ENCODE measurements at regions not wholly inside any gene's neighbourhood (a gene's known extent, or its start where the extent isn't known, plus 50 kb on each side); places are given as distances from the start of the nearest gene placed in this dataset.

- in situ Hi-C loops (cut with MboI) (no loop called here), intact Hi-C loops (cut with micrococcal nuclease; ENCODE audit: unreplicated experiment) (no loop called here)
- Histone ChIP-seq H3K79me2 (ENCODE audit: control insufficient read depth, insufficient read depth, low read length) (no peaks in the 10 kb centered on the region), H3K9ac (ENCODE audit: control insufficient read depth, insufficient read depth, low read length) (no peak overlapping the region), H3K4me3 (no peak overlapping the region), H4K20me1 (ENCODE audit: control insufficient read depth, insufficient read depth) (no peaks in the 10 kb centered on the region), H3K9me3 (replicated peaks; ENCODE audit: control insufficient read depth, insufficient read depth, low read length) (no peaks in the 10 kb centered on the region), H2AFZ (ENCODE audit: control insufficient read depth, low read depth, low read length) (no peak overlapping the region), H3K4me2 (ENCODE audit: control insufficient read depth, insufficient read depth) (no peak overlapping the region), H3K27ac (ENCODE audit: control insufficient read depth, insufficient read depth) (no peak overlapping the region), H3K4me1 (ENCODE audit: control insufficient read depth, insufficient read depth, low read length) (no peaks in the 10 kb centered on the region), H3K27me3 (replicated peaks in 1 of 2; ENCODE audit: control insufficient read depth in 2 of 2, insufficient read depth in 2 of 2, low read length in 1 of 2) (no peaks in the 10 kb centered on the region), H3K36me3 (ENCODE audit: control insufficient read depth in 2 of 2, insufficient read depth in 2 of 2, low read length in 1 of 2) (no peaks in the 10 kb centered on the region)
- WGBS (ENCODE audit: insufficient coverage, insufficient replicate concordance, low lambda C conversion rate, missing lambda C conversion rate) = 100% methylated on average over 2 of the region's 2 CpGs
- TF ChIP-seq WRNIP1 (IDR thresholded peaks at IDR 0.05; ENCODE audit: borderline replicate concordance, low read depth, low read length) (no peak), PKNOX1 (IDR thresholded peaks at IDR 0.05) (no peak), ESRRA (IDR thresholded peaks at IDR 0.05; ENCODE audit: low read length) (no peak), BACH1 (IDR thresholded peaks at IDR 0.05; ENCODE audit: borderline replicate concordance) (no peak), TCF12 (IDR thresholded peaks at IDR 0.05; ENCODE audit: low read depth, low read length) (no peak), ZNF207 (IDR thresholded peaks at IDR 0.05; ENCODE audit: borderline replicate concordance) (no peak), PBX3 (IDR thresholded peaks at IDR 0.05; ENCODE audit: insufficient replicate concordance, low read depth, low read length) (no peak), BCLAF1 (IDR thresholded peaks at IDR 0.05) (no peak), MYC (IDR thresholded peaks at IDR 0.05; ENCODE audit: insufficient read depth, insufficient read length, insufficient replicate concordance, low read length, severe bottlenecking) (no peak), NRF1 (conservative IDR thresholded peaks at IDR 0.05; ENCODE audit: low read depth, low read length) (no peak), ATF7 (IDR thresholded peaks at IDR 0.05; ENCODE audit: low read depth) (no peak), EED (IDR thresholded peaks at IDR 0.05; ENCODE audit: low read depth) (no peak), BCL11A (IDR thresholded peaks at IDR 0.05; ENCODE audit: low read depth, low read length) (no peak), ATF2 (IDR thresholded peaks at IDR 0.05; ENCODE audit: low read length) (no peak), CREM (IDR thresholded peaks at IDR 0.05; ENCODE audit: low read depth) (no peak), MLLT1 (IDR thresholded peaks at IDR 0.05) (no peak)
- BruUV-seq (replicated peaks) = no TSS peak
- POLR2A ChIA-PET = no interaction called here
- SMC1A ChIA-PET (ENCODE audit: uncharacterized antibody, unreplicated experiment) = interaction anchor here (1.0 kb wide), 1 partner anchor 9 kb away, joined by 3 read pairs; no protein-coding TSS in a partner anchor
- ATAC-seq = no peak
- DNase-seq (ENCODE audit: low read depth, low spot score) = no peak
- CTCF ChIA-PET = no interaction called here
- no peak for FAIRE-seq
- RAD21 ChIA-PET (ENCODE audit: unreplicated experiment) = no interaction called here
Measured at GRCh38 chr3:104396974-104397669, 969.6 kb upstream of the ALCAM start.
